AG04450 (cell line): ENCODE measurements at regions not wholly inside any gene's neighbourhood (a gene's known extent, or its start where the extent isn't known, plus 50 kb on each side); places are given as distances from the start of the nearest gene placed in this dataset.

Experiments
- CTCF ChIA-PET: fragments of 300-600, 350-600 bp; formaldehyde crosslinking; extraction: SDS; loops from one replicate; lab custom pipeline; 2022; ENCODE audit warnings: antibody characterized with exemption, inconsistent platforms; lab: Charles Lee
- POLR2A ChIA-PET: fragments of 350-600 bp; formaldehyde crosslinking; extraction: SDS; loops from one replicate; lab custom pipeline; 2021; ENCODE audit warnings: antibody characterized with exemption, inconsistent platforms; lab: Yijun Ruan, JAX
- DNase-seq: peaks from one replicate; pipeline ENCODE4 v3.0.0-alpha.2; 2011; ENCODE audit warnings: low read depth, low spot score
- H3K27ac ChIP-seq: one replicate; pipeline ENCODE4 v1.5.1; 2012; ENCODE audit warnings: low read depth, low read length, control low read depth
- H3K27me3 ChIP-seq: one replicate; pipeline ENCODE4 v1.6.0; 2012; ENCODE audit warnings: low read length; ENCODE audit not compliant: control insufficient read depth, insufficient read depth
- H3K4me3 ChIP-seq: 2 replicates; pipeline ENCODE4 v1.5.1; 2011; ENCODE audit warnings: mild to moderate bottlenecking, low read depth, low read length, control low read depth
- H3K9me3 ChIP-seq: 2 replicates; pipeline ENCODE4 v1.5.1; 2012; ENCODE audit warnings: low read length; ENCODE audit not compliant: control insufficient read depth, insufficient read depth
- CTCF ChIP-seq: IDR thresholded peaks from 2 replicates; pipeline ENCODE4 v1.5.1; 2011; ENCODE audit warnings: low read depth, low read length, control low read depth, inconsistent platforms

- no peak for TF ChIP-seq CTCF
- ChIA-PET POLR2A (no interaction called here), CTCF (no interaction called here)
- Histone ChIP-seq H3K9me3 (no peaks in the 10 kb centered on the region), H3K27ac (no peak overlapping the region), H3K27me3 (no peaks in the 10 kb centered on the region), H3K4me3 (no peak overlapping the region)
- no peak for DNase-seq
Observed at GRCh38 chr12:18919871-18920511, 182.1 kb downstream of the CAPZA3 start.

- CTCF ChIA-PET: no interaction called here
- TF ChIP-seq CTCF: no peak
Observed at GRCh38 chr12:18922851-18923250, 184.9 kb downstream of the CAPZA3 start.

GRCh38 chr12:18923721-18924120 lies 185.8 kb downstream of the CAPZA3 start:
- Histone ChIP-seq H3K9me3 (no peaks in the 10 kb centered on the region), H3K27me3 (no peaks in the 10 kb centered on the region), H3K27ac (no peak overlapping the region), H3K4me3 (no peak overlapping the region)
- no peak for DNase-seq
- ChIA-PET POLR2A (no interaction called here), CTCF (no interaction called here)
- TF ChIP-seq CTCF: no peak

More at GRCh38 chr12:18922851-18923250, 184.9 kb downstream of the CAPZA3 start:
- H3K27ac ChIP-seq: no peak overlapping the region
- POLR2A ChIA-PET: no interaction called here
- no peaks in the 10 kb centered on the region for H3K27me3 ChIP-seq
- H3K4me3 ChIP-seq: no peak overlapping the region
- no peak for DNase-seq
- no peaks in the 10 kb centered on the region for H3K9me3 ChIP-seq

- no peak for TF ChIP-seq CTCF
- Histone ChIP-seq H3K27me3 (no peaks in the 10 kb centered on the region), H3K4me3 (no peak overlapping the region), H3K9me3 (no peaks in the 10 kb centered on the region), H3K27ac (no peak overlapping the region)
- DNase-seq: no peak
- POLR2A ChIA-PET: no interaction called here
- CTCF ChIA-PET: no interaction called here
Observed at GRCh38 chr12:18926188-18926587, 188.3 kb downstream of the CAPZA3 start.

GRCh38 chr12:18932211-18932610 lies 194.3 kb downstream of the CAPZA3 start:
- CTCF ChIA-PET: interaction anchor here (0.6 to 1.3 kb wide), 2 partner anchors 254 to 543 kb away, joined by 3 to 4 read pairs; no protein-coding TSS in a partner anchor
- DNase-seq: no peak
- POLR2A ChIA-PET: no interaction called here
- no peak for TF ChIP-seq CTCF
- Histone ChIP-seq H3K27ac (no peak overlapping the region), H3K4me3 (no peak overlapping the region), H3K9me3 (no peaks in the 10 kb centered on the region), H3K27me3 (no peaks in the 10 kb centered on the region)
